Lower lobe of right lung (tissue), 2 donors: ENCODE measurements at regions not wholly inside any gene's neighbourhood (a gene's known extent, or its start where the extent isn't known, plus 50 kb on each side); places are given as distances from the start of the nearest gene placed in this dataset.
"Not testable (repeated sequence)": the region's sequence is repeated elsewhere in the genome, so short reads cannot be mapped to it uniquely, and the experiment has no call there.

ENCODE experiments used
- ATAC-seq, 2 donors: fragments of 200-7000 bp; cut with Tn5 transposase; one replicate each; pipeline ENCODE4 v1.9.1; 2020 to 2022; ENCODE audit warnings: mild to moderate bottlenecking in 2 of 2, moderate library complexity in 2 of 2
- DNase-seq: peaks from one replicate; pipeline ENCODE4 v3.0.0-alpha.2; 2020
- H3K27ac ChIP-seq: fragments of 200-600 bp; one replicate; pipeline ENCODE4 v1.8.0; 2022
- H3K27me3 ChIP-seq: fragments of 200-600 bp; one replicate; pipeline ENCODE4 v1.8.0; 2022; ENCODE audit warnings: low read depth
- H3K36me3 ChIP-seq: fragments of 200-600 bp; one replicate; pipeline ENCODE4 v1.8.0; 2022; ENCODE audit warnings: mild to moderate bottlenecking
- H3K4me1 ChIP-seq: fragments of 200-600 bp; one replicate; pipeline ENCODE4 v1.8.0; 2022
- H3K4me3 ChIP-seq: fragments of 200-600 bp; one replicate; pipeline ENCODE4 v1.8.0; 2022; ENCODE audit warnings: mild to moderate bottlenecking
- H3K9me3 ChIP-seq: fragments of 200-600 bp; one replicate; pipeline ENCODE4 v1.8.0; 2022
- intact Hi-C: fragments of 100-400 bp; cut with DNase I; formaldehyde crosslinking; loops from one replicate; pipeline ENCODE4 v1.11.0; 2022
- donor health status: DM: no; HTN: yes; CAD: no; lungs with severe emphysema.

DNA sequence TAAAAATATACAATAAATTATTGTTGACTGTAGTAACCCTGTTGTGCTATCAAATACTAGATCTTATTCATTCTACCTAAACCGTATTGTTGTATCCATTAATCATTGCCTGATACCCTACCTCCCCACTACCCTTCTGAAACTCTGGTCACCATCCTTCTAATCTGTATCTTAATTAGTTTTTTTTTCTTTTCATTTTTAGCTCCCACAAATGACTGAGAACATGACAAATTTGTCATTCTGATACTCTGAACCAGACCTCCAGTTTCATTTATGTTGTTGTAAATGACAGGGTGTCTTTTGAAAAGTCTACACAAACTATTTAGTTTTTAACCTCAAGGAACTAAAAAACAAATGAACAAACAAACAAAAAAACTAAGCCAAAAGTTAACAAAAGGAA lies 185.1 kb downstream of the ZFY start:
- H3K9me3 ChIP-seq, H3K4me3 ChIP-seq, DNase-seq, H3K4me1 ChIP-seq, H3K36me3 ChIP-seq, H3K27me3 ChIP-seq, H3K27ac ChIP-seq, intact Hi-C loops, ATAC-seq: not testable (repeated sequence)

DNA sequence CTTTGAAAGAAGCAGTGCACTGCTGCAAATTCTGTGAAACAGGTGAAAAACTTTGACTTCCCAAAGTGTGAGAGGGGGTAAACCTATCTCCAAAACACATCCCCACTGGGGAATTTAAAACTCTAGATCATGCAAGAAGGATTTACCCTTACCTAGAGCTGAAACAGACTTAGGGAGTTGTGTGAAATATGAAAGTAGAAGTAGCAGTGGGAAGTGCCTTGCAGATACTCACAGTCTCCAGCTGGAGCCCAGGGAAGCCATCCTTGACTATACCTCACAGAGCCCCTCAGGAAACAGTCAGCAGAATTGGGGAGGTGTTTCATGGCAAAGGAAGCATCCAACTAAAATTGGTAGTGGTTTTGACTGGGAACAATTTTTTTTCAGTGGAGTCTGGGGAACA lies 185.5 kb downstream of the ZFY start:
- intact Hi-C loops, DNase-seq, H3K27ac ChIP-seq: not testable (repeated sequence)

GRCh38 chrY:3123482-3123881 lies 188.3 kb downstream of the ZFY start:
- ATAC-seq, H3K4me1 ChIP-seq, H3K4me3 ChIP-seq, H3K27ac ChIP-seq, intact Hi-C loops, H3K27me3 ChIP-seq, H3K9me3 ChIP-seq, DNase-seq, H3K36me3 ChIP-seq: not testable (repeated sequence)

More for the DNA sequence above, 185.5 kb downstream of the ZFY start:
- not testable (repeated sequence) for H3K27me3 ChIP-seq, H3K9me3 ChIP-seq, ATAC-seq, H3K4me3 ChIP-seq, H3K4me1 ChIP-seq, H3K36me3 ChIP-seq

- H3K27ac ChIP-seq, ATAC-seq, DNase-seq, H3K9me3 ChIP-seq, H3K4me3 ChIP-seq, H3K4me1 ChIP-seq, H3K27me3 ChIP-seq, H3K36me3 ChIP-seq, intact Hi-C loops: not testable (repeated sequence)
Observed at GRCh38 chrY:3171074-3171473, 235.9 kb downstream of the ZFY start.

DNA sequence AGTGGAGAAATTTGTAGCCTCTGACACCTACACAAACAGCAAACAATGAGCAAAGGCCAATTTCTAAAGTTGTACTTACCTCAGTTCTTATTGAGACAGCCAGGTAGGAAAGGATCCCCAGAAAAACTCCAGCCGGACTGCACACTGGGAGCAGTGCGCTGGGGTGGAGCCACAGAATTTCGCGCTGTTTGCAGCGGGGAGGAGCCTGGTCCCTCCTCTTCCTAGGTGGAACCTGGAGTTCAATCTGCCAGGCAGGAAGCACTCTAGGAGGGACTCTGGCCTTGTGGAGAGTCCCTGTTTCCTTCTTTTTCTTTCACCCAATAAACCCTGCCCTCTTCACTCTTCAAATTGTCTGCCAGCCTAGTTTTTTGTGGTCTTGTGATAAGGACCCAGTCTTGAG lies 259.9 kb downstream of the ZFY start:
- H3K36me3 ChIP-seq, ATAC-seq, H3K4me3 ChIP-seq, DNase-seq, H3K4me1 ChIP-seq, H3K27me3 ChIP-seq, intact Hi-C loops, H3K9me3 ChIP-seq, H3K27ac ChIP-seq: not testable (repeated sequence)

DNA sequence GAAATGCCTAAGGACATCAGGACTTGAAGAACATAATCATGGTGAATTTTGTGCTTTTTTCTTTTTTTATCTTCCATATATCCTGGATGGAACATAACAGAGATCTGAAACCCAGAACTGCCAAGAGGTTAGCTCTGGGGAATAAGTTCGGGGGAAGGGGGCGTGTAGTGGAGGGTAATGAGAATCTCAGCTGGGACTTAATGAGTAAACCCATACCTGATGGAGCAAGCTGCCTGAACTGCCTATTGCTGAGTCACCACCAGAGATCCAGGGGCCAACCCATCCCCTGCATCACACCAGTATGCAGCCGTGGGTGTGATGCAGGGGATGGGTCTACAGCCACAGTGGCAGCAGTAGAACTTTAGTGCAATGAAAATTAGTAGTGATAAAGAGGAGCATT lies 267.1 kb downstream of the ZFY start:
- H3K27ac ChIP-seq, H3K27me3 ChIP-seq, DNase-seq, intact Hi-C loops, ATAC-seq, H3K4me3 ChIP-seq, H3K9me3 ChIP-seq, H3K36me3 ChIP-seq, H3K4me1 ChIP-seq: not testable (repeated sequence)

DNA sequence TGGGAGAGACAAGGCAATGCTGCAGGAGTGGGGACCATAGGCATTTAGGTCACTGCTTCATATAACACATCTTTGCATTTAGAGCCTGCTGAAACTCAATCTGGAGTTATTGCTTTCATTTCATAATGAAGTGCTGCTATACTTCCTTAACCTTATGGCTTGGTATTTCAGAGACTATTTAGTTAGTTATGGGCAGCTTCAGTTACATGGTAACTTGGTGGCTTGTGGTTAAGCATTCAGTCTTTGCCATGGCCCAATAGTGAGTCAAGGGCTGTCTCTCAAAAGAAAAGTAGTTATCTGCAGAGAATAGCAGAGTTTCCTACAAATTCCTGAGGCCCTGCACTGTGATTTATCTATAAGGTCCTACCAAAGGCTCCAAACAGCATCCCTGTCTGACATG lies 271.6 kb downstream of the ZFY start:
- DNase-seq, H3K9me3 ChIP-seq, H3K4me1 ChIP-seq, intact Hi-C loops, H3K36me3 ChIP-seq, H3K4me3 ChIP-seq, H3K27ac ChIP-seq, H3K27me3 ChIP-seq, ATAC-seq: not testable (repeated sequence)

- intact Hi-C loops, DNase-seq, H3K27me3 ChIP-seq, H3K4me3 ChIP-seq, H3K36me3 ChIP-seq, H3K4me1 ChIP-seq, H3K27ac ChIP-seq, ATAC-seq, H3K9me3 ChIP-seq: not testable (repeated sequence)
Observed at GRCh38 chrY:3213183-3213582, 278.0 kb downstream of the ZFY start.

DNA sequence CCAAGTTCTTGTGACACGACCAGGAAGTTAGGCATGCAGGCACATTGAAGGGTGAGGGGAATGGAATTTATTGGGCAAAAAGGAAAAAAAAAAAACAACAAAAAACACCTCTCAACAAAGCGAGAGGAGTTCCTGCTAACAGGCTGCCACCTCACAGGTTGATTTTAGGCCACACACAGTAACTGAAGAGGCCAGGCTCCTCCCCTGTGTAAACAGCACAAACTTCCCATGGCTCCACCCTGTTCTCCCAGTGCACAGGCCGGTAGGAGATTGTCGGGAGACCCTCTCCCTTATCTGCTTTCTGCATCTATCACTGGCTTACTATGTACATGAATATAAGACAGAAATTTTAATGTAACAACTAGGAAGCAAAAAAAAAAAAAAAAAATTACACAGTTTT lies 283.0 kb downstream of the ZFY start:
- intact Hi-C loops, H3K4me3 ChIP-seq: not testable (repeated sequence)

GRCh38 chrY:3218559-3218958 lies 283.4 kb downstream of the ZFY start:
- H3K4me1 ChIP-seq, H3K27me3 ChIP-seq, intact Hi-C loops, H3K9me3 ChIP-seq, H3K36me3 ChIP-seq, H3K4me3 ChIP-seq, H3K27ac ChIP-seq, ATAC-seq, DNase-seq: not testable (repeated sequence)

More for the DNA sequence above, 283.0 kb downstream of the ZFY start:
- H3K9me3 ChIP-seq, H3K4me1 ChIP-seq, H3K27me3 ChIP-seq, DNase-seq, ATAC-seq, H3K36me3 ChIP-seq, H3K27ac ChIP-seq: not testable (repeated sequence)

GRCh38 chrY:3262911-3263310 lies 316.0 kb upstream of the TGIF2LY start:
- H3K4me1 ChIP-seq, H3K27me3 ChIP-seq, intact Hi-C loops, H3K4me3 ChIP-seq, DNase-seq, ATAC-seq, H3K27ac ChIP-seq, H3K36me3 ChIP-seq, H3K9me3 ChIP-seq: not testable (repeated sequence)

DNA sequence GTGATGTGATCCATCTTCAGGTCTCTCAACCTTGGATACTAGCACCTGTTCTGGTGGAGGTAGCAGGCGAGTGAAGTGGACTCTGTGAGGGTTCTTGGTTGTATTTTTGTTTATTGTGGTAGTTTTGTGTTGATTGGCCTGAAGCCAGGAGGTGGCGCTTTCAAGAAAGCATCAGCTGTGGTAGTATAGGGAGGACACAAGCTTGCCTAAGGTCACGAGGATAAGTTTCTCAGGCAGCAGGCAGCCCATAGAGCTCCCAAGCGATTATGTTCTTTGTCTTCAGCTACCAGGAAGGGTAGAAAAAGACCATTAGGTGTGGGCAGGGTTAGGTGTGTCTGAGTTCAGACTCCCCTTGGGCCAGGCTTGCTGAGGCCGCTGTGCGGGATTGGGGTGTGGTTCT lies 290.8 kb upstream of the TGIF2LY start:
- not testable (repeated sequence) for DNase-seq, H3K27ac ChIP-seq, ATAC-seq

DNA sequence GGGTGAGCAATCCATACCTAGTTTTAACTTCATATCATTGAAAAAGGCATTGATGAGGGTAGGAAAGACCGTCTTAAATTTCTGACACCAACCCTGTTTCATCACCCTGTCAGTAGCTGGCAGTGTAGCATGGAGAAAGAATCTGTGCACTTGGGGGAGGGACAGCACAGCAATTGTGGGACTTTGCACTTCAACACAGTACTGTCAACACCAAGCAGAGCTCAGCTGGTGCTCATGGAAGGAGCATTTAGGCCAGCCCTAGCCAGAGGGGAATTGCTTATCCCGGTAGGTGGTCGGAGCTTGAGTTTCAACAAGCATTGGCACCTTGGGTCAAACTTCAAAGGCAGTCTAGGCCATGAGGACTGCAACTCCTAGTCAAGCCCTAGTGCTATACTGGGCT lies 281.6 kb upstream of the TGIF2LY start:
- H3K9me3 ChIP-seq, H3K36me3 ChIP-seq, H3K27me3 ChIP-seq, ATAC-seq, H3K4me3 ChIP-seq, H3K27ac ChIP-seq, DNase-seq, H3K4me1 ChIP-seq, intact Hi-C loops: not testable (repeated sequence)

More for the DNA sequence above, 290.8 kb upstream of the TGIF2LY start:
- H3K4me3 ChIP-seq, H3K9me3 ChIP-seq, H3K36me3 ChIP-seq, H3K4me1 ChIP-seq, H3K27me3 ChIP-seq, intact Hi-C loops: not testable (repeated sequence)

GRCh38 chrY:3319988-3320387 lies 258.9 kb upstream of the TGIF2LY start:
- H3K36me3 ChIP-seq, H3K27ac ChIP-seq, H3K27me3 ChIP-seq, H3K4me1 ChIP-seq, H3K4me3 ChIP-seq, H3K9me3 ChIP-seq, intact Hi-C loops, ATAC-seq, DNase-seq: not testable (repeated sequence)

- H3K9me3 ChIP-seq, intact Hi-C loops, H3K36me3 ChIP-seq, DNase-seq, ATAC-seq, H3K4me3 ChIP-seq, H3K27ac ChIP-seq, H3K27me3 ChIP-seq, H3K4me1 ChIP-seq: not testable (repeated sequence)
Observed at GRCh38 chrY:3367535-3367934, 211.3 kb upstream of the TGIF2LY start.
